HG03139 (cell line): ENCODE measurements at regions not wholly inside any gene's neighbourhood (a gene's known extent, or its start where the extent isn't known, plus 50 kb on each side); places are given as distances from the start of the nearest gene placed in this dataset.
"Not testable (repeated sequence)": the region's sequence is repeated elsewhere in the genome, so short reads cannot be mapped to it uniquely, and the experiment has no call there.

Source experiments
- ATAC-seq: cut with Tn5 transposase; IDR thresholded peaks from one replicate; pipeline ENCODE4 v1.9.1; 2021; ENCODE audit not compliant: unreplicated experiment

DNA sequence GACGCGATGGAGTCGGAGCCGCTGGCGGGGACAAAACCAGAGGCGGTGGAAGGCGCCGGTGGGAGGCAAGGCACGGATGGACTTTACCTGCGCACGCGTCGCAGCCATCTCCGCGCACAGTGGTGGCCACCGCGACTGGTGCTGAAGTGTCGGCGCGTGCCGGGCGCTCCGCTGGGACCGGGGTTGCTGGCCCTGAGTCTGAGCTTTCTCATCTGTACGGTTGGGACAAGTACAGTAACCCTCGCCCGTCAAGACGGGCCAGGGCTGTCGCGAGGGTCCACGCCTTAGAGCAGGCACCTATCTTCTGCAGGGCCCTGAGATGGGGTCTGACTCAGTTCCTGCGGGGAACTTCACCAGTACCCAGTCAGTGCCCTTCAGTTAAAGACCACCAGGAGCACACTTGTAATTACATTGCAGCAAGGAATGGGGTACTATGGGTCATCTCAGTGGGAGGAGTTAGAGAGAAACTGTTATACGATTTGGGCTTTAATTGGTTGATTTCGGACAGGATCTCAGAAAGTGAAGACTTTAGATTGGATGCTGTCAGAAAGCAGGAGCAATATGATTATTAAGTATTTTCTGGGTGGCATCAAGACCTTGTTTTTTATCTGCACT is 385.6 kb downstream of the SPATA31A6 start:
- not testable (repeated sequence) for ATAC-seq

DNA sequence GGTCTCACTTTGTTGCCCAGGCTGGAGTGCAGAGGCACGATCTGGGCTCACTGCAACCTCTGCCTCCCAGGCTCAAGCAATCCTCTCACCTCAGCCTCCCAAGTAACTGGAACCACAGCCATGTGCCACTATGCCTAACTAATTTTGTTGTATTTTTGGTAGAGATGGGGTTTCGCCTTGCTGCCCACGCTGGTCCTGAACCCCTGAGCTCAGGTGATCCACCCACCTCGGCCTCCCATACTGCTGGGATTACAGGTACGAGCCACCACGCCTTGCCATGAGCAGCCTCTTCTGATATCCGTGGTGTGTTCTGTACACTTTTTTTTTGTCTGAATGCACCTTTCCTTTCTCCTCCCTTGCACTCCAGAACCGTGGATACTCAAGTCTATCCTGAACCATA is 394.4 kb downstream of the SPATA31A6 start:
- not testable (repeated sequence) for ATAC-seq
